C4-2B (cell line): ENCODE measurements at regions not wholly inside any gene's neighbourhood (a gene's known extent, or its start where the extent isn't known, plus 50 kb on each side); places are given as distances from the start of the nearest gene placed in this dataset.

Experiments used
- CTCF ChIP-seq: fragments of 450-650 bp; conservative IDR thresholded peaks from 2 replicates; pipeline ENCODE4 v1.5.1; 2017; ENCODE audit warnings: mild to moderate bottlenecking
- ZFX ChIP-seq: fragments of 450-650 bp; IDR thresholded peaks from 2 replicates; pipeline ENCODE4 v1.6.1; 2017

- TF ChIP-seq CTCF (no peak), ZFX (no peak)
Measured at GRCh38 chr7:26538216-26538615, 246.6 kb downstream of the SNX10 start.
